Pancreas (tissue), 10 donors: ENCODE measurements at regions not wholly inside any gene's neighbourhood (a gene's known extent, or its start where the extent isn't known, plus 50 kb on each side); places are given as distances from the start of the nearest gene placed in this dataset.

ENCODE experiments used
- ATAC-seq, 4 donors: fragments of 200-7000 bp; cut with Tn5 transposase; one replicate each; pipeline versions ENCODE4 v1.8.0 to v1.9.1; 2020; ENCODE audit warnings: mild to moderate bottlenecking in 4 of 4, moderate library complexity in 4 of 4
- DNase-seq, 6 donors: peaks; one replicate each; pipeline ENCODE4 v3.0.0-alpha.2; 2020
- FAIRE-seq: peaks from 2 replicates; lab custom pipeline; 2012; peaks lifted over from hg19 to GRCh38; lab: Jason Lieb, UNC
- H3K27ac ChIP-seq, 4 donors: fragments of 200-600 bp; sonication (generic); 1 replicate in 3 of 4; 2 replicates in 1 of 4; pipeline versions ENCODE4 v1.5.0 to v1.8.0; 2020
- H3K27me3 ChIP-seq, 4 donors: fragments of 200-600 bp; one replicate each; pipeline ENCODE4 v1.8.0; 2021
- H3K36me3 ChIP-seq, 3 donors: fragments of 200-600 bp; sonication (generic) in 1 of 3; one replicate each; pipeline versions ENCODE4 v1.5.0 to v1.8.0; 2020 to 2021
- H3K4me1 ChIP-seq, 3 donors: fragments of 200-600 bp; one replicate each; pipeline ENCODE4 v1.8.0; 2021
- H3K4me3 ChIP-seq, 4 donors: fragments of 200-600 bp; sonication (generic) in 2 of 4; one replicate each; pipeline versions ENCODE4 v1.5.0 to v1.8.0; 2020 to 2021
- H3K9me3 ChIP-seq, 4 donors: fragments of 200-600 bp; one replicate each; pipeline ENCODE4 v1.8.0; 2021
- CTCF ChIP-seq, 4 donors: fragments of 200-600 bp; sonication (generic) in 3 of 4; IDR thresholded peaks; one replicate each; pipeline versions ENCODE4 v1.5.0 to v1.8.0; 2021; ENCODE audit warnings: antibody characterized with exemption in 4 of 4
- WGBS, 2 donors: extraction: QIAGEN DNeasy Blood & Tissue Kit; methylation state at CpG; one replicate each; pipeline ENCODE4 v1.1.7; 2013; 5-methylcytosine and 5-hydroxymethylcytosine counted together
- intact Hi-C, 3 donors: fragments of 100-400 bp; cut with DNase I; formaldehyde crosslinking; loops; one replicate each; pipeline versions ENCODE4 v1.11.1 to v1.14.2; 2022
- donor health status: healthy with polysubstance abuse.
- donor health status: DM: no; HTN: no; CAD: no; lungs with moderate emphysema.
- donor health status: DM: no; HTN: no; CAD: no.
- donor health status: control.
- donor health status: control.
- donor health status: Bipolar disorder and iron deficiency.
- donor health status: DM: yes; HTN: yes; CAD: no.
- donor health status: DM: no; HTN: no; CAD: no.
- donor health status: DM: no; HTN: no; CAD: no.
- donor health status: DM: yes; HTN: yes; CAD: no.

DNA sequence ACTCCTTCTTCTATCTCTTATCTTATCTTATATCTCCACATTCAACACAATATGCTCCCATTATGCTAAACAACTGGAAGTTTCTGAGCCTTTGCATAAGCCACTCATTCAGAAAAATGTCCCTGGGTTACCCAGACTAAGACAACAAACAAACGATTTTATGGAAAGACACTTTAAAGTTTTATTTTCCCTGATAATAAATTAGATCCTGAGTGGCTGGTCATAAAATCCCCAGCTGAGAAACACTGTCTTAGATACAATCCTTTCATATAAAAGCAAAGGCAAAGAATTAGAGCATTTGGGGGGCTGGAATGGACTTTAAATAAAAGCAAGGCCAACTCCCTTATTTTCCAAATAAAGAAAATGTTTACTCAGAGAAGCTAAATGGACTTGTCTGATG is 322.3 kb downstream of the GBE1 start:
- H3K9me3 ChIP-seq: no peaks in the 10 kb centered on the region
- 15 to 16% methylated on average over 1 of the region's 1 CpG for WGBS, 2 donors
- H3K4me3 ChIP-seq: no peak overlapping the region
- ATAC-seq (no peak), FAIRE-seq (no peak), DNase-seq (no peak)
- H3K36me3 ChIP-seq: no peaks in the 10 kb centered on the region
- H3K27ac ChIP-seq: no peak overlapping the region
- H3K4me1 ChIP-seq: no peaks in the 10 kb centered on the region
- no peaks in the 10 kb centered on the region for H3K27me3 ChIP-seq
- TF ChIP-seq CTCF (IDR thresholded peaks at IDR 0.05): no peak
- intact Hi-C loops: no loop called here

DNA sequence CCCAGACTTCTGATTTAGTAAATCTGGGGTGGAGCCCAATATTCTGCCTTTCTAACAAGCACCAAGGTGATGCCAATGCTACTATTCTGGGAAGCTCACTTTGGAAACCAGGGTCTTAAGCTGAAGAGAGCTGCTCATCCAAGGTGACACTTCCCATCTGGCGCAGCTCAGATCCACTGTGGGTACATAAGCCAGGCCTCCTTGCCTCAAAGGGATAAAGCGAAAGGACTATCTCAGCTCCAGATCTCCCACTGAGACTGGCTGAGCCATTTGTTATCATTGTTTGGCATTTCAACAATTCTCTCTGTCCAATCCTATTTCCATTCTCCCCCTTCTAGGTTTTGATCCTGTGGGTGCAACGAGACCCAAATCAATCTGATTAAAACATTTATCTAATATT is 323.8 kb downstream of the GBE1 start:
- Histone ChIP-seq H3K27me3 (no peaks in the 10 kb centered on the region), H3K4me3 (no peak overlapping the region), H3K36me3 (no peaks in the 10 kb centered on the region), H3K4me1 (no peaks in the 10 kb centered on the region), H3K27ac (no peak overlapping the region), H3K9me3 (no peaks in the 10 kb centered on the region)
- ATAC-seq: no peak
- 69 to 71% methylated on average over 3 of the region's 3 CpGs for WGBS, 2 donors
- no peak for TF ChIP-seq CTCF (IDR thresholded peaks at IDR 0.05)
- no peak for DNase-seq
- intact Hi-C loops: no loop called here
- FAIRE-seq: no peak

DNA sequence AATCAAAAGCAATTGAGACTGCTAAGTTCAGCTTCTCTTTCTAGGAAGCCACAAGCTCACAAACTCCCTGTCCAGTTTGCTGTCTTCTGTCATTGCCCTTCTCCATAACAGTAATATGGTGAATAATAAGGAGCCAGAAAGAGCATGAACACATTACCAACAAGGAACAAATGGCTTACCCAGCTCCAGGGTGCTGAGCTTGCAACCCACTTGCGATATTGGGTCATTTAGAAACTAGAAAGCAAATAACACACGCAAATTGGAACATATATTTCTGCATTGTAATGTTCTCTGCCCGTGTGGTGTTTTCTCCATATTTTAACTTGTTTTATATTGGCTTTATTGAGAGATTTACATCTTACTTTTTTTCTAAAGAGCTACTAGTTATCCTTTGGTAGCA is 325.3 kb downstream of the GBE1 start:
- H3K36me3 ChIP-seq: no peaks in the 10 kb centered on the region
- 67 to 87% methylated on average over 3 of the region's 3 CpGs for WGBS, 2 donors
- H3K4me1 ChIP-seq: no peaks in the 10 kb centered on the region
- ATAC-seq (no peak), FAIRE-seq (no peak), DNase-seq (no peak)
- H3K9me3 ChIP-seq: no peaks in the 10 kb centered on the region
- intact Hi-C loops: no loop called here
- no peak overlapping the region for H3K4me3 ChIP-seq
- no peaks in the 10 kb centered on the region for H3K27me3 ChIP-seq
- no peak overlapping the region for H3K27ac ChIP-seq
- TF ChIP-seq CTCF (IDR thresholded peaks at IDR 0.05): no peak

- no peaks in the 10 kb centered on the region for H3K36me3 ChIP-seq
- DNase-seq: no peak
- no peak for ATAC-seq
- no peaks in the 10 kb centered on the region for H3K4me1 ChIP-seq
- no peak for FAIRE-seq
- TF ChIP-seq CTCF (IDR thresholded peaks at IDR 0.05): no peak
- no peak overlapping the region for H3K4me3 ChIP-seq
- no peaks in the 10 kb centered on the region for H3K27me3 ChIP-seq
- 56 to 77% methylated on average over 1 of the region's 1 CpG for WGBS, 2 donors
- no peak overlapping the region for H3K27ac ChIP-seq
- no peaks in the 10 kb centered on the region for H3K9me3 ChIP-seq
- intact Hi-C loops: no loop called here
Measured at GRCh38 chr3:81435050-81435449, 326.4 kb downstream of the GBE1 start.

GRCh38 chr3:81434161-81434560 is 327.3 kb downstream of the GBE1 start:
- ATAC-seq (no peak), DNase-seq (no peak), FAIRE-seq (no peak)
- H3K4me3 ChIP-seq: no peak overlapping the region
- no peaks in the 10 kb centered on the region for H3K27me3 ChIP-seq
- H3K4me1 ChIP-seq: no peaks in the 10 kb centered on the region
- H3K36me3 ChIP-seq: no peaks in the 10 kb centered on the region
- no peak for TF ChIP-seq CTCF (IDR thresholded peaks at IDR 0.05)
- no peaks in the 10 kb centered on the region for H3K9me3 ChIP-seq
- 52 to 61% methylated on average over 3 of the region's 3 CpGs for WGBS, 2 donors
- no peak overlapping the region for H3K27ac ChIP-seq
- intact Hi-C loops: no loop called here
